IMR-90 (cell line): ENCODE measurements at regions not wholly inside any gene's neighbourhood (a gene's known extent, or its start where the extent isn't known, plus 50 kb on each side); places are given as distances from the start of the nearest gene placed in this dataset.

Experiments
- ATAC-seq: fragments of 200-7000 bp; cut with Tn5 transposase; 2 replicates; pipeline ENCODE4 v1.9.1; 2020; ENCODE audit warnings: low read depth, mild to moderate bottlenecking, moderate library complexity
- BruUV-seq: library from RNA; stranded (reverse); fragments of 400-500 nt; replicated peaks from 2 replicates; lab custom pipeline; 2021; lab: Mats Ljungman, UMichigan
- CTCF ChIA-PET: fragments of 300-600 bp; formaldehyde crosslinking; extraction: SDS; loops from one replicate; lab custom pipeline; 2021; ENCODE audit warnings: antibody characterized with exemption; lab: Yijun Ruan, JAX
- POLR2A ChIA-PET: fragments of 300-600 bp; sonication (Branson Sonifier 250); formaldehyde crosslinking; loops from one replicate; lab custom pipeline; 2022; ENCODE audit warnings: antibody characterized with exemption; ENCODE audit not compliant: unreplicated experiment; lab: Charles Lee
- DNase-seq: peaks from one replicate; pipeline ENCODE4 v3.0.0; 2013
- H2AFZ ChIP-seq: replicated peaks from 2 replicates; pipeline ENCODE3; 2013; ENCODE audit warnings: low read length, mild to moderate bottlenecking; ENCODE audit not compliant: poor library complexity
- H2AK5ac ChIP-seq: 2 replicates; pipeline ENCODE4 v1.6.1; 2013; ENCODE audit warnings: low read depth, low read length, inconsistent platforms
- H2AK9ac ChIP-seq: replicated peaks from 2 replicates; pipeline ENCODE3; 2013; ENCODE audit warnings: mild to moderate bottlenecking, low read depth, low read length, moderate library complexity; ENCODE audit not compliant: poor library complexity
- H2BK120ac ChIP-seq: 2 replicates; pipeline ENCODE4 v1.6.1; 2013; ENCODE audit warnings: low read depth, low read length, inconsistent platforms
- H2BK15ac ChIP-seq: 3 replicates; pipeline ENCODE4 v1.6.1; 2013; ENCODE audit warnings: low read depth, low read length, inconsistent platforms
- H2BK20ac ChIP-seq: 2 replicates; pipeline ENCODE4 v1.6.1; 2013; ENCODE audit warnings: low read depth, mild to moderate bottlenecking, inconsistent platforms, low read length, moderate library complexity
- H2BK5ac ChIP-seq: 2 replicates; pipeline ENCODE4 v1.6.1; 2013; ENCODE audit warnings: mild to moderate bottlenecking, low read depth, low read length, inconsistent platforms; ENCODE audit not compliant: poor library complexity, severe bottlenecking
- H3K14ac ChIP-seq: replicated peaks from 2 replicates; pipeline ENCODE4 v1.6.1; 2013; ENCODE audit warnings: low read depth, low read length, inconsistent platforms
- H3K18ac ChIP-seq: 2 replicates; pipeline ENCODE4 v1.6.1; 2013; ENCODE audit warnings: low read depth, low read length, control low read depth
- H3K23ac ChIP-seq: 2 replicates; pipeline ENCODE4 v1.6.1; 2013; ENCODE audit warnings: low read depth, low read length, inconsistent platforms
- H3K27ac ChIP-seq: 2 replicates; pipeline ENCODE4 v1.5.1; 2013; ENCODE audit warnings: mild to moderate bottlenecking, control low read depth, low read length; ENCODE audit not compliant: insufficient read depth
- H3K27me3 ChIP-seq: 2 replicates; pipeline ENCODE4 v1.6.1; 2013; ENCODE audit warnings: low read length; ENCODE audit not compliant: control insufficient read depth, insufficient read depth
- H3K36me3 ChIP-seq: 2 replicates; pipeline ENCODE4 v1.6.1; 2013; ENCODE audit warnings: low read length, mixed read lengths; ENCODE audit not compliant: control insufficient read depth, insufficient read depth
- H3K4ac ChIP-seq: 2 replicates; pipeline ENCODE4 v1.6.1; 2013; ENCODE audit warnings: low read depth, low read length, inconsistent platforms
- H3K4me1 ChIP-seq: 2 replicates; pipeline ENCODE4 v1.6.1; 2013; ENCODE audit warnings: low read length, mixed read lengths; ENCODE audit not compliant: control insufficient read depth, insufficient read depth
- H3K4me2 ChIP-seq: 2 replicates; pipeline ENCODE4 v1.6.1; 2013; ENCODE audit warnings: low read depth, mild to moderate bottlenecking, control low read depth, low read length, moderate library complexity
- H3K4me3 ChIP-seq: 2 replicates; pipeline ENCODE4 v1.5.1; 2013; ENCODE audit warnings: low read depth, mild to moderate bottlenecking, control low read depth, low read length, moderate library complexity; ENCODE audit not compliant: insufficient read depth
- H3K56ac ChIP-seq: 2 replicates; pipeline ENCODE4 v1.6.1; 2013; ENCODE audit warnings: low read length, inconsistent platforms; ENCODE audit not compliant: insufficient read depth; ENCODE audit errors: extremely low read depth
- H3K79me1 ChIP-seq, 2 experiments: 2 replicates each; pipeline ENCODE4 v1.6.1; 2013; ENCODE audit warnings: low read length in 2 of 2, inconsistent platforms in 1 of 2, low read depth in 1 of 2
- H3K9ac ChIP-seq: 2 replicates; pipeline ENCODE4 v1.6.1; 2013; ENCODE audit warnings: low read depth, low read length, control low read depth
- H3K9me1 ChIP-seq: 2 replicates; pipeline ENCODE4 v1.6.1; 2013; ENCODE audit warnings: low read length, inconsistent platforms; ENCODE audit not compliant: insufficient read depth
- H3K9me3 ChIP-seq: 2 replicates; pipeline ENCODE4 v1.6.1; 2013; ENCODE audit warnings: low read length; ENCODE audit not compliant: control insufficient read depth, insufficient read depth
- H4K20me1 ChIP-seq: 2 replicates; pipeline ENCODE4 v1.6.1; 2013; ENCODE audit warnings: low read length, inconsistent platforms; ENCODE audit not compliant: insufficient read depth
- H4K5ac ChIP-seq: 2 replicates; pipeline ENCODE4 v1.6.1; 2013; ENCODE audit warnings: mild to moderate bottlenecking, low read depth, low read length, control low read depth
- H4K8ac ChIP-seq, 2 experiments: 2 replicates each; pipeline ENCODE4 v1.6.1; 2013; ENCODE audit warnings: low read depth in 2 of 2, low read length in 2 of 2, control low read depth in 1 of 2, inconsistent platforms in 1 of 2
- H4K91ac ChIP-seq: 2 replicates; pipeline ENCODE4 v1.6.1; 2013; ENCODE audit warnings: low read depth, low read length, inconsistent platforms; ENCODE audit not compliant: insufficient read depth
- BHLHE40 ChIP-seq: fragments of 150-350 bp; IDR thresholded peaks from 2 replicates; pipeline ENCODE4 v1.6.1; 2016; ENCODE audit warnings: mild to moderate bottlenecking, low read depth, low read length
- CEBPB ChIP-seq: IDR thresholded peaks from 2 replicates; pipeline ENCODE4 v1.6.1; 2012; ENCODE audit warnings: low read depth, low read length, improper control_type of control experiment
- ELK1 ChIP-seq: fragments of 150-350 bp; IDR thresholded peaks from 2 replicates; pipeline ENCODE4 v1.6.1; 2016; ENCODE audit warnings: low read depth, mild to moderate bottlenecking, low read length, moderate library complexity, borderline replicate concordance
- FOS ChIP-seq: fragments of 150-350 bp; IDR thresholded peaks from 2 replicates; pipeline ENCODE4 v1.6.1; 2016; ENCODE audit warnings: low read depth, low read length
- MAFK ChIP-seq: IDR thresholded peaks from 2 replicates; pipeline ENCODE4 v1.6.1; 2012; ENCODE audit warnings: low read depth, low read length, improper control_type of control experiment
- MAZ ChIP-seq: IDR thresholded peaks from 2 replicates; pipeline ENCODE4 v1.6.1; 2012; ENCODE audit warnings: low read depth, mild to moderate bottlenecking, low read length, improper control_type of control experiment, moderate library complexity, borderline replicate concordance
- MXI1 ChIP-seq: IDR thresholded peaks from 2 replicates; pipeline ENCODE4 v1.6.1; 2012; ENCODE audit warnings: low read depth, mild to moderate bottlenecking, low read length, moderate library complexity, borderline replicate concordance
- NFE2L2 ChIP-seq: fragments of 150-350 bp; IDR thresholded peaks from 2 replicates; pipeline ENCODE4 v1.6.1; 2016; ENCODE audit warnings: low read depth, mild to moderate bottlenecking, low read length
- POLR2A ChIP-seq: IDR thresholded peaks from 2 replicates; pipeline ENCODE4 v1.6.1; 2012; ENCODE audit warnings: mild to moderate bottlenecking, low read depth, low read length
- RCOR1 ChIP-seq: IDR thresholded peaks from 2 replicates; pipeline ENCODE4 v1.6.1; 2012; ENCODE audit warnings: mild to moderate bottlenecking, low read length, improper control_type of control experiment; ENCODE audit not compliant: insufficient replicate concordance
- RFX5 ChIP-seq: IDR thresholded peaks from 2 replicates; pipeline ENCODE4 v1.8.0; 2012; ENCODE audit warnings: low read depth, mild to moderate bottlenecking, low read length, moderate library complexity
- SMC3 ChIP-seq: fragments of 150-350 bp; IDR thresholded peaks from 2 replicates; pipeline ENCODE4 v1.6.1; 2016; ENCODE audit warnings: low read depth, mild to moderate bottlenecking, antibody characterized with exemption, low read length, moderate library complexity
- USF2 ChIP-seq: fragments of 150-350 bp; IDR thresholded peaks from 2 replicates; pipeline ENCODE4 v1.6.1; 2017; ENCODE audit warnings: mild to moderate bottlenecking, antibody characterized with exemption, low read length, low read depth
- WGBS, 2 experiments: methylation state at CpG; one replicate each; pipeline versions ENCODE4 v1.1.5 to v1.1.7; 2013; ENCODE audit warnings: missing lambda C conversion rate in 2 of 2; ENCODE audit not compliant: insufficient read length in 1 of 2; ENCODE audit errors: extremely low coverage in 2 of 2; 5-methylcytosine and 5-hydroxymethylcytosine counted together
- dilution Hi-C: fragments of 300-500 bp; cut with HindIII; formaldehyde crosslinking; loops from one replicate; pipeline ENCODE4 v1.14.3; 2018; ENCODE audit warnings: low sequenced_read_pairs; ENCODE audit not compliant: unreplicated experiment
- in situ Hi-C: fragments of 300-500 bp; cut with MboI; formaldehyde crosslinking; loops from 3 replicates; pipeline ENCODE4 v1.14.3; 2019; ENCODE audit warnings: low sequenced_read_pairs, inconsistent platforms, mixed read lengths
- intact Hi-C: fragments of 100-400 bp; cut with micrococcal nuclease; formaldehyde crosslinking; loops from 2 replicates; pipeline ENCODE4 v1.10.0; 2022

GRCh38 chr1:201703621-201704438 lies 125.1 kb upstream of the IPO9 start (continued):
- TF ChIP-seq MXI1 (peak; percentile 56; the same call in 1 of the 2 replicates), MAZ (peak; percentile 91), RFX5 (no peak)

- Histone ChIP-seq H3K4me3 (no peak overlapping the region), H2BK120ac (peak overlapping the region; percentile 77; the same call in 1 of the 2 replicates), H3K4me2 (no peak overlapping the region), H4K5ac (no peak overlapping the region), H3K4me1 (peaks cover 22% of the 10 kb centered on the region), H2BK20ac (peak overlapping the region; percentile 42; the same call in 1 of the 2 replicates), H3K9ac (no peak overlapping the region), H4K91ac (peak overlapping the region; percentile 66; the same call in 1 of the 2 replicates), H3K9me3 (no peaks in the 10 kb centered on the region), H3K9me1 (peaks cover 17% of the 10 kb centered on the region), H3K79me1 (peaks cover 56 to 81% of the 10 kb centered on the region in 2 experiments), H3K36me3 (peaks cover 4% of the 10 kb centered on the region; the same call in 1 of the 2 replicates), H3K23ac (peak overlapping the region; percentile 42), H3K27me3 (no peaks in the 10 kb centered on the region), H2AK9ac (peak overlapping the region; percentile 95), H2AK5ac (peak overlapping the region; percentile 77), H2BK15ac (peak overlapping the region; percentile 19; the same call in 1 of the 3 replicates), H3K56ac (no peak overlapping the region), H4K8ac (peak overlapping the region in 1 of 2 experiments; percentile 44; a peak in 1 of 4 replicates), H2BK5ac (no peak overlapping the region), H4K20me1 (peaks cover 70% of the 10 kb centered on the region), H2AFZ (peak overlapping the region; percentile 76), H3K14ac (peak overlapping the region; percentile 54; the same call in 1 of the 2 replicates), H3K4ac (peak overlapping the region; percentile 71), H3K27ac (no peak overlapping the region), H3K18ac (no peak overlapping the region)
- POLR2A ChIA-PET, result interaction anchor here (0.6 kb wide), 1 partner anchor 111 kb away, joined by 3 read pairs; no protein-coding TSS in a partner anchor
- DNase-seq, result no peak
- intact Hi-C loops, result loop anchor here (1.0 to 2.0 kb wide), 3 partner anchors 56 to 173 kb away; no protein-coding TSS in a partner anchor
- no CpG with 5 or more reads among the region's 2 CpGs for WGBS, 2 experiments
- ATAC-seq, result no peak
- in situ Hi-C loops, result no loop called here
- CTCF ChIA-PET, result interaction anchor here (1.0 to 2.5 kb wide), 3 partner anchors 89 to 160 kb away, joined by 3 to 15 read pairs (median 9); no protein-coding TSS in a partner anchor
- dilution Hi-C loops, result no loop called here
- no TSS peak for BruUV-seq
- no peak for TF ChIP-seq FOS
- no peak for TF ChIP-seq ELK1
- TF ChIP-seq RCOR1, result no peak
- no peak for TF ChIP-seq CEBPB
- no peak for TF ChIP-seq MAFK
- no peak for TF ChIP-seq NFE2L2
- no peak for TF ChIP-seq BHLHE40
- TF ChIP-seq MAZ, result no peak
- no peak for TF ChIP-seq SMC3
- no peak for TF ChIP-seq USF2
- TF ChIP-seq POLR2A, result no peak
- no peak for TF ChIP-seq RFX5
- no peak for TF ChIP-seq MXI1
These were observed 124.5 kb upstream of the IPO9 start for GRCh38 chr1:201704439-201704792.
